ENCODE measurements at regions not wholly inside any gene's neighbourhood (a gene's known extent, or its start where the extent isn't known, plus 50 kb on each side); places are given as distances from the start of the nearest gene placed in this dataset.

DNA sequence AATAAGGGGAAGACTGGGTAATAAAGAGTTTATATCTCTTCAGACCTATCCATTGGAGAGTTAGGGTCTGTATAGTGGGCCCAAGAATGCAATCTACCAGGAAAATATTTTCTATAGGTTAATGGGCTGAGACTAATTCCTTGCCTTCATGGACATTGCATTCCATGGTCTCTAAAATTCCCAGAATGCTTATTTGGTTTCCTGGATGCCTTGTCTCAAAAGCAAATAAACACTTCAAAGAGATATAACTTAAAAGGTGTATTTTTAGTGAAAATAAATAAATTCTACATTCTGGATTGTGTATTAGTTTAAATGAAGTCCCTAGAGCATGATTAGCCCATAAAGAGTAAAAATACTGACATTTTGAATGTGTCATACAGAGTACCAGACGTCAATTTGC, 550.1 kb upstream of the PKN2 start:
- DNase-seq (ENCODE audit: low read depth, low spot score): no peak

GRCh38 chr1:88134983-88135921, 548.8 kb upstream of the PKN2 start:
- no peak for DNase-seq (ENCODE audit: low read depth, low spot score)

DNA sequence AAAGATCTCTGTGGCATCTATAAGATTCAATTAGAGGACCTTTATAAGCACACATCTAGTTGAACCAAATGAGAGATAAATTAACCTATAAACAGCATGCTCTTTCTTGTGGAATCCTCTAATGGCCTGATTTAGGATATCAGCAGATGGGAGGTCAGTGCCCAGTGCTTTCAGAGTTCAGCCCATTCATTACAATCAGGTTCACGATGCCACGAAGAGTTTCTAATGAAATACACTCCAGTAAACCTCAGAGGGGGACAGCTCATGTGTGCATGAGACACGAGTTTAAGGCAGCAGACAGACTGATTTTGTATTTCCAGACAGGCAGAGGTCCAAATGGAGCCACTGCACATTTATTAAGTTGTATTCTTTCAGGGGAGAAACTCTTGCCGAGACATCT, 544.4 kb upstream of the PKN2 start:
- no peak for DNase-seq (ENCODE audit: low read depth, low spot score)

- no peak for DNase-seq (ENCODE audit: low read depth, low spot score)
Observed at GRCh38 chr1:88140325-88140724, 543.7 kb upstream of the PKN2 start.

DNA sequence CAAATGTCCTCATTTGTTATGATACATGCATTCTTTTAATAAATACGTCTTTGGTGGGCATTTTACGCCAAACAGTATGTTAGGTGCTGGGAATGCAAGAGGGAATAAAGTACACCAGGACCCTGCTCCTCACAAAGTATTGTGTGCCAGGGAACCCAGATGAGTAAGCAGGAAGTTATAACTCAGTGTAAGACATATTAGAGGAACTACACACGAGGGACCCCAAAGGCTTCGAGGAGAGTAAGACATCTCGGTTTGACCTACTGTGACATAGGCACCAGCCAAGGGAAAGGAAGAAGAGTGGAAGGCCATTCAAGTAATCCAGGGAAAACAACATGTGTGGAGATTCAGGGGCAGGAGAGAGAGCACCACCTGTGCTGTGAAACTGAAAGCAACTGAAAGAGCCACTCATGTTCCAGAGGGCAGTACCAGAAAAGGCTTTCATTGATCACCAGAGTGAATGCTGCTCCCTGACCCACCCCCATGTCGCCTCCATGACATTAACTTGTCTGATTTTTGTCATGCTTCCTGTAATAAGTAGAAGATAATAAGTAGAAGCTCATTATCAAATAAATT, 542.5 kb upstream of the PKN2 start:
- no peak for DNase-seq (ENCODE audit: low read depth, low spot score)

DNA sequence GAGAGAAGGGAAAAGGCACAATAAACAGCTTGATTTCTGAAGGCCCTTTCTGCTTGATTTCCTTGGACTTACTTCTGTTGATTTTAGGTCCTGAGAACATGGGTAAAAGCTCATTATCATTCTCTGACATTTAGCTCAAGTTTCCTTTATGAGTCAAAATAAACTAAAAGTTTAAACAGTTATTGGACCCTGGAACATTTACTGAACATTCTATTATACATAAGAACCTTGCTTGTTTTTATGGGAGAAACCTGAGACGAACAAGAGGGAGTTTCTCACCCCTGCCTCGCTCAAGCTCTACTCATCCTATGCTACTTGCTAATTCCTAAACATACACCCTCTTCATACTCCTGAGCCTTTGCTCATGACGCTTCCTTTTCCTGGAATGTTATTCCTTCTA, 538.3 kb upstream of the PKN2 start:
- peak; percentile 20 for DNase-seq (ENCODE audit: low read depth, low spot score)

DNA sequence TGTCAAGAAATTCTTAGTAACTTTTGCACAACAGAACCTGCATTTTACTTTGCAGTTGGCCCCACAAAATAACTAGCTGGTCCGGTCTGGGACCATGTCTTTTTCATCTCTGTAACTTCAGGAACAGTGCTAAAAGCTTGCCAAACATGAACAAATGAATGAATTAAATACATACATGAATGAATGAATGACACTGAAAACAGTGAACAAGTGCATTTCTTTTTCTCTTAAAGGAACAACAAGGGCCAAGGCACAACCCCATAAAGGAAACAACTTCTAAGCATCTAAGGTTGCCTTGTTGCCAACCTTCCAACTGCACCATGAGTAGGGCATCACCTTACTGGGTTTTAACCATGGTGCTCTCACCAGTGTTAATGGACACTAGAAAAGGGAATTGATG, 534.4 kb upstream of the PKN2 start:
- no peak for DNase-seq (ENCODE audit: low read depth, low spot score)

- no peak for DNase-seq (ENCODE audit: low read depth, low spot score)
Observed at GRCh38 chr1:88150330-88150729, 533.7 kb upstream of the PKN2 start.

DNA sequence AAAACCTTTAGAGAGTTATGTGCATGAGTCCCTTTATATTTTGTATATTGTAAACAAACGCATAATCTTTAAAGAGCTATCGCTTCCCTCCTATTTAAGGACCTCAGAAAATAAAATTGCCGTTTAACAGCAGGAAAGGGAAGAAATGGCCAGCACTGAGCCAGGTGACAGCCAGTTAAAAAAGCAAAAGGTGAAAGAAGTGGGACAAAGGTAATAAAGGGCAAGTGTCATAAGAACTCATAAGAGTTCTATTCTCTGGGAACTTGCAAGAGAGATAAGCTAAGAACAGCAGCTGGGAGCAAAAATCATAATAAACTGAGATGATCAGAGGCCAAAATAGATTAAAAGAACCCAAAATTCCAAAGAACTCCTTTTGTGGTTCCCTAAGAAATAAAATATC, 520.9 kb upstream of the PKN2 start:
- no peak for DNase-seq (ENCODE audit: low read depth, low spot score)

- no peak for DNase-seq (ENCODE audit: low read depth, low spot score)
Observed at GRCh38 chr1:88168126-88168525, 515.9 kb upstream of the PKN2 start.

DNA sequence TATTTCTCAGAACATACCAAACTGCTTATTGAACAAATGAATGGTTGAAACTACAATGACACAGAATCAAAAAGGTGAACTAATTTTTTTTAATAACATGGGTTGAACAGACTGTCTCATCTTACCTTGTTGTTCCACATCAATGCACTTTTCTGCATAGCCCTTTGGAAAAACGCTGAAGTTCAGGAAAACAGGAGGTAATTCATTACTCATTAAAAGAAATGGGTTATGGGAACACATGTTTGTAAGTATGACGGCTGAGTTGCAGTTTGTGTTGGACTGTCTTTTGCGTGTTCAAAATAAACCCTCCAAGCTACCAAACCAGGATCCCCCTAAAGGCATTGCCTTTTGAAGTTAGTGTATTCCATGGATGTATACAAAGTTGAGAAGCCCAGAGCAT, 514.9 kb upstream of the PKN2 start:
- no peak for DNase-seq (ENCODE audit: low read depth, low spot score)

- DNase-seq (ENCODE audit: low read depth, low spot score): no peak
Observed at GRCh38 chr1:88169939-88170338, 514.1 kb upstream of the PKN2 start.

- DNase-seq (ENCODE audit: low read depth, low spot score): no peak
Observed at GRCh38 chr1:88175120-88175630, 508.9 kb upstream of the PKN2 start.

DNA sequence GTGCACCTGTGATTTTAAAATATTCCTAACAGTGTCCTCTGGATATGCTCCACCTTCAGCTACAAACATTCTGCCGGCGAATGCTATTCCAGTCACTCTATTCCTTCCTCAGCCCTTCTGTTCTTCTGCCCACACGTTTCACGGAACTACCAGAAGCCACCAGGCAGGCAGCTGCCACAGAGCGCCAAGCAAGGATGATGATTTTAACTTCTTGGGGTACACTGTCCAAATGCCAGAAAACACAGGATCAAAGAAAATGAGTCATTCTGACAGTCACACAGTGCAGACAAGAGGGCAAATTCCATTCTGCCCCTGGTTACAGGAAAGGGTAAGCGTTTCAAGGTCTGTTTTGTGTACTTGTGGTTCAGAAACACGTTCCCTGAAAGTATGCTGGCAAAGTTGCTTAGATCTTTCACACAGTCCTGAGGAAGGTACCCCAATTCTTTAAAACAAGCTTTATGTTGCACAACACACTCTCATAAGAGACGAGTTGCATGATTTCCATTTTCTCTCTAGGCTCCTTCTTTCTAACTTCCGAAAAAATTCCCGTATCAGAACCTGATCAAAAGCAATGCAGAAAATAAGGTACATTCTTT, 508.3 kb upstream of the PKN2 start:
- DNase-seq (ENCODE audit: low read depth, low spot score): peak; percentile 85

DNA sequence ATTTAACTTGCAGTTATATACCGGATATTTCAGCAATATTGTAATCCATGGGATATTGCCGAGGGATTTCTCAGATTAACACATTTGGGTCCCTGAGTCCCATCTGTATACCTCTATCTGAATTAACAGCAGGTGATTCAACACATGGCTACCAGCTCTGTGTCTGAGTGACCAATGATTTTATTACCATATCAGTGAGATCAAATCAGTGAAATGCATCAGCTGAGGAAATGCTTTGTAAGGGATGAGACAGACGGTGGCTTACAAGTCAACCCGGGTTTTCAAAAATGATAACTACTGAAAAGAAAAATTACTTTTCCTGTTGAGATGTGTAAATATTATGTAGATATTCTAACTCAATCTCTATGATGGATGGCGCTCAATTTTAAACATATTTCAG, 504.1 kb upstream of the PKN2 start:
- no peak for DNase-seq (ENCODE audit: low read depth, low spot score)

DNA sequence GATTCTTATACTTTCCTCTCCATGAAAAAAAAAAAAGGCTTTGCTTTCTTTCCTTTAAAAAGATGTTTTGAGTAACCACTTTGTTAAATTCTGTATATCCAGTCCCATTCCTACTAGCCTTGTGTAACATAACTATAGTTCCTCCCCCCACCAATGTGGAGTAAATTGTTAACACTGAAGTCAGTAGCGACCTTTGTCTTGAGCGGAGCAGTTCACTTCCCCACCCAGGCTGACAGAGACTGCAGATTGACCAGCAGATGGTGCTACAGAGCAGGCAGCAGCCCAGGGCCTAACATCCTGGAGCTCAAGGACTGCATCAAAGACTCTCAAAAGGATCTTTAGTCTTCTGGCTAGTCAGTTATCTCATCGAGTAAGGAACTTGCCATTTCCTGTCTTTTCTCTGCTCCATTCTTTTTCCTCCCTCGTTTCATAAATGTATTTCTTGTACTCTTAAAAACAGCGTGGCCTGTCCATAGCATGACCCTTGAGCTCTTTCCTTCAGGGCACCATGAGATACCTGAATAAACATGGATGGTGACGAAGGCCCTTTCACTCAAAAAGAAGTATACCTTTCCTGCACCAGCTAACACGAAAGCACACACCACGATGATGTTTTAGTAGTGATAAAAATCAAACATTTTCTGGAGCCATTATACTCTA, 503.5 kb upstream of the PKN2 start:
- peak; percentile 91 for DNase-seq (ENCODE audit: low read depth, low spot score)

GRCh38 chr1:88186911-88187310, 497.2 kb upstream of the PKN2 start:
- no peak for DNase-seq (ENCODE audit: low read depth, low spot score)

DNA sequence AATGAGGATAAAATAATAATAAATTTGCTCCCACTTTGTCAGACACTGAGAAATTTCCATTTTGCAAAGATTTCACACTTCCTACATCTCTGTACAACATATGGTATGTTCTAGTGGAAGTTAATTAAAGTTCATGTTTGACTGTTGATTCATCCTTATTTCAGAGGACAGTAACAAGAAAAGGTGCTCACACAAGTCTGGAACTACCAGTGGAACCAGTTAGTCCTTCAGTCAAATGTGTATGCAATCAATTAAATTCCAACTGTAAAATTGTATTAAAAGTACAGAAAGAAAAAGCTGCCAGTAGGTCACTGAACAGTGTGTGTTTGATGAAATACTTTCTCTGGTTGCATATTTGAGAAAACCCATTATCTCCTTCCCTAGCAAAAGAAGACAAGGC, 496.0 kb upstream of the PKN2 start:
- DNase-seq (ENCODE audit: low read depth, low spot score): no peak

- DNase-seq (ENCODE audit: low read depth, low spot score): no peak
Observed at GRCh38 chr1:88189525-88189924, 494.5 kb upstream of the PKN2 start.

DNA sequence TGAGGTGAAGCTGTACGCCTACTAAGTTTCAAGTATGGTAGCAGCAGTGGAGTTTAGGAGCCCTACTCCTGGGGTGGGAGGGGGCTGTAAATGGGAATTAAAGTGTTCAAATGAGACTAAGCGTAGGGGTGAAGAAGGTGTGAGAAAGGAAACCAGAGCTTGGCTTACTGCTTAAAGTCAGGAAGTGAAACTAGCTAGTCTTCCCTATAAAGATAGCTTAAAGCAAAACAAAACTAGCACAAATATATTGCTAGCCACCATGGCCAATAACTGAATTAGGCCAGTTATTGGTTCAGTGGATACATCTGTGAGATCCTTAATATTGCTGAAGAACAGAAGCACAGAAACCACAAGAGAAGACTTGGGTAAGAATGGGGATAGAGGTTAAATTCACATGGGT, 492.2 kb upstream of the PKN2 start:
- DNase-seq (ENCODE audit: low read depth, low spot score): no peak

- no peak for DNase-seq (ENCODE audit: low read depth, low spot score)
Observed at GRCh38 chr1:88194542-88194941, 489.5 kb upstream of the PKN2 start.

DNA sequence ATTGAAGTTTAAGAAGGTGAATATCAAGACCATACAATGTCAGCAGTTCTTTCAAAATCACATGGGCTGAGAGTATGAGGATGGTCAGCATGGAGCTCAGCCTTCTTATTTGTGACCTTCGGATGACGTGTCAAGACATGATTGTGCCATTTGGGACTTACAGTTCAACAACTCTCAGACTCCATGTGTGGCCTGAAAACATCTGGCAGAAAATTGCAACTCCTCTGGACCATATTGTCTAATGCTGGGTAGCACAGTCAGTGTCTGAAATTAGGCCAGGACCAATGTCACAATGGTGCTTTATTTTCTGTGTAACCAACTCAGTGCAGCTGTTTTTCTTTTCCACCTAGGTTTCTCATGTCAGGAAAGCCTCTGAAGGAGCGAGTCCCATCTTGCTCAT, 483.5 kb upstream of the PKN2 start:
- DNase-seq (ENCODE audit: low read depth, low spot score): no peak

Measured in astrocyte of the hippocampus (primary cell).